ENCODE measurements at regions not wholly inside any gene's neighbourhood (a gene's known extent, or its start where the extent isn't known, plus 50 kb on each side); places are given as distances from the start of the nearest gene placed in this dataset.

DNA sequence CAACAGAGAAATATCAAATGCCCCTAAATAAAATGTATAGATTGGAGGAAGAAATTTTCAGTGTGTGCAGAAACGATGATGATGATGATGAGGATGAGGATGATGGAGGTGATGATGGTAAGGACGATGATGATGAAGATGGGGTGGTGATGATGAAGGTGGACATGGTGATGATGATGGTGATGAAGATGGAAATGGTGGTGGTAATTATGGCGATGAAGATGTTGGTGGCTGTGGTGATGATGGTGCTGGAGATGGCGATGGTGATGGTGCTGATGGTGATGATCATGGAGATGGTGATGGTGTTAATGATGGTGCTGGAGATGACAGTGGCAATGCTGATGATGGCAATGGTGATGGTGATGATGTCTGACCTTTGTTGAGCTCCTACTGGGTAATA is 141.2 kb downstream of the DHX35 start:
- DNase-seq (ENCODE audit: low read depth), result no peak

DNA sequence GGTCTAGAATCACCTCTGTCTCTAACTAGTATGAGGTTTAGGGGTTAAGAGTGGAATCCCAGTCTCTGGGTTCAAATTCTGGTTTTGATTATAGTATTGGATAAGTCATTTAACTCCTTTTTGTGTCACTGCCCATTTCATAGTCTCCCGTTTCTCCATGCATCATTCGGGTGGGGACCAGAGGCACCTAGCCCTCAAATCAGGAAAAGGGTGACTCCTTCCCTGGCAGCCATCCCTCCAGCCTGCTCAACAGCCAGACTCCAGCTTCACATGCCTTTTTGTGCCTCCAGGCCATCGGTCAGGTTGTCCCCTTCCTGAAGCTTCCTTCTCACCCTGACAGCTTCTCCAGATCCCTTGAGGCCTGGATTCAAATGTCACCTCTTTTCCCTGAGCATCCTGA is 139.8 kb downstream of the DHX35 start:
- no peak for DNase-seq (ENCODE audit: low read depth)

DNA sequence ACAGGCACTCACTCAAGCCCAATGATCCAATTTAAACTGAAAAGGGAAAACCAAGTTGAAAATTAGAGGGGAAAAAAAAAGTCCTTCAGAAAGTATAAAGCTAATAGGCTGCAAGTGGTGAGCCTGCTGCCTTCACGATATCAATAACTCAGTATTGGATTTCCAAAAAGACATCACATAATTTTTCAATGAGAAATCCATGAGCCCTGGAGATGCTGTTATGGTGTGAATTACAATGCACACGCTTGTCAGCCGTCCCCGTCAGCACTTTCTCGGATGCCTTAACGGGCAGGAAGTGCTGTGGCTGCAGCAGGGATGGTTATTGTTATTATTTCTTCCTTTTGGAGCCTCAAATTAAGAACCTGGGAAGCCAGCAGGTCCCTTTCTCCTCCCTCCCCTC is 138.5 kb downstream of the DHX35 start:
- no peak for DNase-seq (ENCODE audit: low read depth)

DNA sequence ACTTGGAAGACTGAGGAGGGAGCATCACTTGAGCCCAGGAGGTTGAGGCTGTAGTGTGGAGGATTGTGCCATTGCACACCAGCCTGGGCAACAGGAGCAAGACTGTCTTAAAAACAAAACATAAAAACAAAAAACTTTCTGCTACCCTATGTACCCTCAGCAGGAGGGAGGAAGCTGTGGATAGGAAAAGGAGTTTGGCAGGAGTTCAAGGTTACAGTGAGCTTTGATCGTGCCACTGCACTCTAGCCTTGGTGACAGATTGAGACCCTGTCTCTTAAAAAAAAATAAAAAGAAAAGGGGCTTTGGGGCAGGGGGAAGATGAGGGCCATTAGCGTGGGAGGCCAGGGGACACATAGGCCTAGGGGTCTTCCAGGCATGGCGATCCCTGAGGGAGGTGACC is 135.7 kb downstream of the DHX35 start:
- DNase-seq (ENCODE audit: low read depth), result no peak

DNA sequence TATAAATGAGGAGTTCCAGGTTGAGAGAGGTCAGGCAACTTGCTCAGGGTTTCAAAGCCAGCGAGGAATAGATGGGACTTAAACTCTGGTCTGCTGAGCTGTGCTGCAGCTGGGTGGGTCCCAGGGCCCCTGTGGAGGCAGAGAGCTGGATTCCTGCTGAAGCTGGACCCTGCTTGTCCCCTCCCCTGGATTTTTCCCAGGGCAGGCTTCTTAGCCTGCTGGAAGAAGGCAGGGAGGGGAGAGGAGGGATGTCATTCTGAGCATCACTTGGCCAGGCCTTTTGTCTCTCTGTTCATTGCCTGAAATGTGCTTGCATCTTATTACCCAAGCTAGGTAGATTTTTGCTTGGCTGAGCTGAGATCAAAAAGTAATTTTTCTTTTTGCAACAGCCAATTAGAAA is 133.7 kb downstream of the DHX35 start:
- no peak for DNase-seq (ENCODE audit: low read depth)

DNA sequence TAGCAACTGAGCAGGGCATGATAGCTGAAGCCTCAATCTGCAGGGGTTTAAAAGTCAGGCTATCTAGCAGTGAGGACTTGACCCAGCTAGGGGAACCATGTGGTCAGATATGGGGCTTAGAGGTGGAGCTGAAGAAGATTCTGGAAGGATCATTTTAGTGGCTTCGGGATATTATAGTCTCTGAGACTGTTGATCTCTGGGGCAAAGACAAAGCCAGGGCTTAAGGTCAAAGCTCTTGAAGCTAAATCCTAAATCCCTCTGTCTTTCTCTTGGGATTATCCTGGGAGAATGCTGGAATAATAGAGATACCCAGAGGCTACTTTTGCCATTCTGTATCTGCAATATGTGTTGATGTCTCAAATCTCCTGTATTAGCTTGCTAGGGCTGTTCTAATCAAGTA is 132.2 kb downstream of the DHX35 start:
- no peak for DNase-seq (ENCODE audit: low read depth)

DNA sequence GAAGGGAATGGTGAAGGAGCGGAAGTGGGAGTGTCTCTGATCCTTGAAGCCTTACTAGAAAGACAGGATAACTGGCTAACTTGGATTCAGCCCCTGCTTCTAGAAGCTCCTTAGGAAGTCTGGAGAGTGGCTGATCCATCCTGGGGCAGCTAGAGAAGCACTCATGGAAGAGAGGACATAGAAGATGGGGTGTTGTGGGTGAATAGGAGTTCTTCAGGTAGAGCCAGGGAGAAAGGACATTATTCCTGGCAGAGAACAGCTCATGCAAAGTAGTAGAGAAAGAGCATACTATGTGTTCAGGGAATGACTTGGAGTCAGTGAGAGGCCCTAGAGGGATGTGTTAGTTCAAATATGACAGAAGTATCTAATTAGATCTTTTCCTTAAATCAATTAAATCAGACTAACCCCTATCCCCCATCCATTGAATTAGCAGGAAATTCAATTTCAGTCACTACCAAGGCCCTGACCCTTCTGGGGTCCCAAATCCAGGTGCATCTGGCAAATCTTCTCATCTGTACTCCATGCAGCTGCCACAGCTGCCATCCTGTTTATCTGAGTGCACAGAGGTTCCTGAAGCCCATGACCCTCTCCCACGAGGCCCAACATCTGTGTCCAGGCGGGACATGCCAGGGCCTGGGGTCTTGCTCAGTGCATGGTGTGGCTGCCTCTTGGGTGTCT is 130.7 kb downstream of the DHX35 start:
- no peak for DNase-seq (ENCODE audit: low read depth)

DNA sequence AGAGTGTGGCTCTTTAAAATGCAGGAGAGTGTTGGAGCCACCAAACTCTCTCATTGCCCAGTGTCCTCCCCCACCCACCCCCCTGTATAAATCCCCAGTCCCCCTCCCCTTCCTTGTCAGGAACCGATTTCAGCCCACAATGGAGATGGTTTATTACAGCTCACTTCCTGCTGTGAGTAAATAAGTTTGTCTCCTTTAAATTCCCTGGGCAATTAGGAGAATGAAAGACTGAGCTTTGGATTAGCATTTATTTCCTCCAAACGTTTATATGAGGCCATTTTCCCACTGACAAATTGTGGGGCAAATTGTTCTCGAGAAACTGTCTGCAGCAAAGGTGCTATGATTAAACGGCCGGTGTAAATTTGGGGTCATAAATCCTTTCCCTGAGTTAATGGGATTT is 128.8 kb downstream of the DHX35 start:
- no peak for DNase-seq (ENCODE audit: low read depth)

DNA sequence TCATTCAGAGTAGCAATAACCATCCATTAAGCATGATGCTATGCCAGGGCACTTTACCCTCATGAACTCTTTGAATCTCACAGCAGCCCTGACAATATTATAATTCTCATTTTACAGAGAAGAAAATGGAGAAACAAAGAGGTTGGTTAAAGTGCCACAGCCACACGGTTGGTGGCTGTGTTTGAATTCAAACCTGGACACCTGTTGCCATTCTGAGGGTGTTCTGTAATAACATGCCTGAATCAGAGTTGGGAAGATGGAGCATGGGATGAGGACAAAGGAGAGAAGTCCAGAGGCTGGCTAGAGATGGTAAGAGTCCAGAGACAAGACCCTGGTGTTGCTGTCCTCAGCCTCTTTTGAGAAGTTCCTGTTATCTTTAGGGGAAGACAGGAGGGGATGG is 127.7 kb downstream of the DHX35 start:
- DNase-seq (ENCODE audit: low read depth), result no peak

All from activated T-helper 1 cell treated with Interleukin-2 at 50 U/mL for 16 hours (primary cell).